H1 (cell line): ENCODE measurements at regions not wholly inside any gene's neighbourhood (a gene's known extent, or its start where the extent isn't known, plus 50 kb on each side); places are given as distances from the start of the nearest gene placed in this dataset.

Experiments
- CTCF ChIA-PET: fragments of 300-600 bp; sonication (Branson Sonifier 250); formaldehyde crosslinking; loops from one replicate; lab custom pipeline; 2021; ENCODE audit not compliant: partially characterized antibody; lab: Charles Lee
- POLR2A ChIA-PET: fragments of 300-600 bp; sonication (Branson Sonifier 250); formaldehyde crosslinking; loops from one replicate; lab custom pipeline; 2021; ENCODE audit warnings: inconsistent platforms; ENCODE audit not compliant: partially characterized antibody; lab: Charles Lee
- DNase-seq, 2 experiments: peaks; one replicate each; pipeline versions ENCODE4 v3.0.0 to v3.0.0-alpha.2; 2010 to 2022; ENCODE audit warnings: low spot score in 2 of 2, low read depth in 1 of 2, mixed read lengths in 1 of 2
- FAIRE-seq: peaks from 2 replicates; lab custom pipeline; 2011; peaks lifted over from hg19 to GRCh38; lab: Jason Lieb, UNC
- H2AFZ ChIP-seq: 2 replicates; pipeline ENCODE4 v1.8.1; 2012; ENCODE audit warnings: low read length, inconsistent platforms
- H2AK5ac ChIP-seq: 2 replicates; pipeline ENCODE4 v1.6.1; 2013; ENCODE audit warnings: low read depth, low read length
- H2BK120ac ChIP-seq: replicated peaks from 2 replicates; pipeline ENCODE3; 2013; ENCODE audit warnings: low read depth, low read length, inconsistent platforms
- H2BK12ac ChIP-seq: 2 replicates; pipeline ENCODE4 v1.6.1; 2013; ENCODE audit warnings: low read depth, low read length
- H2BK15ac ChIP-seq: 2 replicates; pipeline ENCODE4 v1.6.1; 2013; ENCODE audit warnings: low read length
- H2BK20ac ChIP-seq: 2 replicates; pipeline ENCODE4 v1.6.1; 2013; ENCODE audit warnings: low read length
- H2BK5ac ChIP-seq: 2 replicates; pipeline ENCODE4 v1.6.1; 2013; ENCODE audit warnings: low read depth, low read length
- H3K14ac ChIP-seq: 2 replicates; pipeline ENCODE4 v1.6.1; 2013; ENCODE audit warnings: inconsistent platforms; ENCODE audit not compliant: insufficient read length
- H3K18ac ChIP-seq: 2 replicates; pipeline ENCODE4 v1.6.1; 2013; ENCODE audit warnings: low read length; ENCODE audit errors: extremely low read depth
- H3K23ac ChIP-seq: 2 replicates; pipeline ENCODE4 v1.6.1; 2013; ENCODE audit warnings: inconsistent platforms; ENCODE audit not compliant: insufficient read length
- H3K23me2 ChIP-seq: 2 replicates; pipeline ENCODE4 v1.6.1; 2013; ENCODE audit warnings: low read depth, low read length
- H3K27ac ChIP-seq: 2 replicates; pipeline ENCODE4 v1.6.1; 2011; ENCODE audit warnings: low read depth, low read length, inconsistent platforms
- H3K27me3 ChIP-seq, 4 experiments: replicated peaks in 1 of 4; 1 replicate in 1 of 4; 2 replicates in 3 of 4; pipeline versions ENCODE4 v1.6.1 to v1.8.1; 2011 to 2013; ENCODE audit warnings: low read length in 3 of 4, mild to moderate bottlenecking in 3 of 4, inconsistent platforms in 2 of 4, mixed read lengths in 2 of 4, moderate library complexity in 1 of 4; ENCODE audit not compliant: control insufficient read depth in 3 of 4, insufficient read depth in 3 of 4; ENCODE audit errors: extremely low read depth in 1 of 4
- H3K36me3 ChIP-seq, 4 experiments: 2 replicates each; pipeline versions ENCODE4 v1.6.1 to v1.8.1; 2011 to 2013; ENCODE audit warnings: mild to moderate bottlenecking in 4 of 4, low read length in 3 of 4, moderate library complexity in 2 of 4, control low read depth in 1 of 4, inconsistent platforms in 1 of 4; ENCODE audit not compliant: insufficient read depth in 4 of 4, control insufficient read depth in 2 of 4
- H3K4ac ChIP-seq: replicated peaks from 2 replicates; pipeline ENCODE3; 2013; ENCODE audit warnings: low read length, low read depth, mixed read lengths, inconsistent platforms; ENCODE audit not compliant: insufficient read length
- H3K4me1 ChIP-seq, 4 experiments: replicated peaks in 1 of 4; 1 replicate in 1 of 4; 2 replicates in 3 of 4; pipeline versions ENCODE4 v1.6.1 to v1.8.1; 2011 to 2013; ENCODE audit warnings: low read length in 3 of 4, inconsistent platforms in 2 of 4, mixed read lengths in 1 of 4; ENCODE audit not compliant: insufficient read depth in 4 of 4, control insufficient read depth in 3 of 4
- H3K4me2 ChIP-seq, 2 experiments: 2 replicates each; pipeline versions ENCODE4 v1.6.1 to v1.8.1; 2011 to 2013; ENCODE audit warnings: low read depth in 2 of 2, low read length in 2 of 2, control low read depth in 1 of 2, inconsistent platforms in 1 of 2, mild to moderate bottlenecking in 1 of 2; ENCODE audit not compliant: insufficient read depth in 1 of 2
- H3K4me3 ChIP-seq, 4 experiments: fragments of 200-600, 300-600 bp in 1 of 4; sonication (generic), shearing (Covaris generic), sonication (Bioruptor Twin) in 1 of 4; 2 replicates each; pipeline versions ENCODE4 v1.5.1 to v1.8.1; 2011 to 2016; ENCODE audit warnings: low read length in 4 of 4, low read depth in 3 of 4, control low read depth in 2 of 4, inconsistent platforms in 2 of 4, mild to moderate bottlenecking in 2 of 4, mixed read lengths in 1 of 4, moderate library complexity in 1 of 4; ENCODE audit not compliant: insufficient read depth in 2 of 4; ENCODE audit errors: extremely low read depth in 1 of 4
- H3K56ac ChIP-seq: replicated peaks from 2 replicates; pipeline ENCODE3; 2013; ENCODE audit warnings: low read depth, mild to moderate bottlenecking, mixed read lengths, low read length, inconsistent platforms; ENCODE audit not compliant: insufficient read length
- H3K79me1 ChIP-seq: 2 replicates; pipeline ENCODE4 v1.6.1; 2013; ENCODE audit warnings: low read depth, low read length, control low read depth
- H3K79me2 ChIP-seq, 2 experiments: 2 replicates each; pipeline versions ENCODE4 v1.6.1 to v1.8.1; 2012 to 2013; ENCODE audit warnings: low read length in 2 of 2, mild to moderate bottlenecking in 2 of 2, inconsistent platforms in 1 of 2; ENCODE audit not compliant: insufficient read depth in 2 of 2, control insufficient read depth in 1 of 2
- H3K9ac ChIP-seq, 4 experiments: replicated peaks in 1 of 4; 1 replicate in 1 of 4; 2 replicates in 3 of 4; pipeline versions ENCODE4 v1.6.1 to v1.8.1; 2011 to 2013; ENCODE audit warnings: low read depth in 3 of 4, low read length in 3 of 4, control low read depth in 2 of 4, mild to moderate bottlenecking in 2 of 4, moderate library complexity in 2 of 4, inconsistent platforms in 1 of 4; ENCODE audit errors: extremely low read depth in 1 of 4
- H3K9me3 ChIP-seq, 2 experiments: 2 replicates each; pipeline versions ENCODE4 v1.6.1 to v1.8.1; 2012 to 2013; ENCODE audit warnings: mild to moderate bottlenecking in 2 of 2, moderate library complexity in 2 of 2, control low read depth in 1 of 2, inconsistent platforms in 1 of 2, low read depth in 1 of 2, low read length in 1 of 2, mixed read lengths in 1 of 2; ENCODE audit not compliant: insufficient read depth in 2 of 2
- H4K20me1 ChIP-seq, 2 experiments: replicated peaks in 1 of 2; 2 replicates each; pipeline versions ENCODE3 to v1.8.1; 2011 to 2013; ENCODE audit warnings: inconsistent platforms in 2 of 2, low read length in 2 of 2, mild to moderate bottlenecking in 1 of 2; ENCODE audit not compliant: insufficient read depth in 2 of 2, control insufficient read depth in 1 of 2
- H4K5ac ChIP-seq: 2 replicates; pipeline ENCODE4 v1.6.1; 2013; ENCODE audit warnings: low read length, low read depth, mixed read lengths, inconsistent platforms; ENCODE audit not compliant: insufficient read length
- H4K8ac ChIP-seq: 2 replicates; pipeline ENCODE4 v1.8.0; 2013; ENCODE audit warnings: mild to moderate bottlenecking, moderate library complexity, low read length, inconsistent platforms; ENCODE audit not compliant: insufficient read depth; ENCODE audit errors: extremely low read depth
- H4K91ac ChIP-seq: replicated peaks from 2 replicates; pipeline ENCODE3; 2013; ENCODE audit warnings: low read length, mixed read lengths, inconsistent platforms; ENCODE audit not compliant: insufficient read length
- CTCF ChIP-seq, 3 experiments: IDR thresholded peaks; 1 replicate in 2 of 3; 2 replicates in 1 of 3; pipeline versions ENCODE4 v1.5.1 to v1.6.1; 2011; ENCODE audit warnings: low read length in 3 of 3, mild to moderate bottlenecking in 3 of 3, inconsistent platforms in 2 of 3, low read depth in 1 of 3, moderate library complexity in 1 of 3; ENCODE audit not compliant: insufficient read depth in 1 of 3; ENCODE audit errors: control extremely low read depth in 1 of 3
- POLR2AphosphoS5 ChIP-seq: IDR thresholded peaks from 2 replicates; pipeline ENCODE4 v1.6.1; 2011; ENCODE audit warnings: low read depth, low read length
- RAD21 ChIP-seq, 2 experiments: IDR thresholded peaks in 1 of 2; conservative IDR thresholded peaks in 1 of 2; 2 replicates each; pipeline ENCODE4 v1.6.1; 2011; ENCODE audit warnings: low read depth in 2 of 2, low read length in 2 of 2, improper control_type of control experiment in 1 of 2, inconsistent platforms in 1 of 2, mild to moderate bottlenecking in 1 of 2, moderate library complexity in 1 of 2
- SIX5 ChIP-seq: IDR thresholded peaks from 2 replicates; pipeline ENCODE4 v1.6.1; 2011; ENCODE audit warnings: mild to moderate bottlenecking, low read depth, low read length
- WGBS, 2 experiments: shearing (Covaris generic) in 1 of 2; methylation state at CpG; one replicate each; pipeline versions ENCODE4 v1.1.6 to v1.1.7; 2013 to 2015; ENCODE audit warnings: low lambda C conversion rate in 2 of 2, mixed read lengths in 2 of 2, inconsistent platforms in 1 of 2, low coverage in 1 of 2, missing lambda C conversion rate in 1 of 2; ENCODE audit not compliant: insufficient replicate concordance in 2 of 2, insufficient coverage in 1 of 2, insufficient read length in 1 of 2; ENCODE audit errors: extremely low coverage in 1 of 2, missing lambda C conversion rate in 1 of 2; 5-methylcytosine and 5-hydroxymethylcytosine counted together

- H2AK5ac ChIP-seq, result no peak overlapping the region
- FAIRE-seq (peak; percentile 7), DNase-seq (no peak)
- H3K14ac ChIP-seq, result no peak overlapping the region
- no peak overlapping the region for H2BK5ac ChIP-seq
- H3K79me1 ChIP-seq, result no peaks in the 10 kb centered on the region
- no peak overlapping the region for H3K4me3 ChIP-seq
- no peak overlapping the region for H2BK12ac ChIP-seq
- H4K8ac ChIP-seq, result no peak overlapping the region
- H3K23ac ChIP-seq, result no peak overlapping the region
- H3K4me2 ChIP-seq, result no peak overlapping the region
- H3K23me2 ChIP-seq, result no peaks in the 10 kb centered on the region
- CTCF ChIA-PET, result interaction anchor here (0.6 to 2.8 kb wide), 27 partner anchors 8 to 1764 kb away, joined by 3 to 16 read pairs (median 4); no protein-coding TSS in a partner anchor
- H3K18ac ChIP-seq, result no peak overlapping the region
- H2BK120ac ChIP-seq, result no peak overlapping the region
- no peak overlapping the region for H3K4ac ChIP-seq
- no peak overlapping the region for H4K5ac ChIP-seq
- no peaks in the 10 kb centered on the region for H3K9me3 ChIP-seq
- TF ChIP-seq CTCF (IDR thresholded peaks at IDR 0.05; ENCODE audit: control extremely low read depth in 1 of 3, insufficient read depth in 1 of 3, low read depth in 1 of 3, low read length in 3 of 3) (peak in 2 of 3 experiments; percentile 33 to 47; a peak in 2 of 4 replicates), SIX5 (no peak), RAD21 (IDR thresholded peaks at IDR 0.05 in 1 of 2, conservative IDR thresholded peaks at IDR 0.05 in 1 of 2; ENCODE audit: low read depth in 2 of 2, low read length in 2 of 2) (peak; percentile 80 to 82), POLR2AphosphoS5 (no peak)
- no peak overlapping the region for H2AFZ ChIP-seq
- no peaks in the 10 kb centered on the region for H3K27me3 ChIP-seq
- POLR2A ChIA-PET, result no interaction called here
- H3K27ac ChIP-seq, result no peak overlapping the region
- H3K79me2 ChIP-seq, result no peaks in the 10 kb centered on the region
- H4K91ac ChIP-seq, result no peak overlapping the region
- H3K56ac ChIP-seq, result no peak overlapping the region
- H3K4me1 ChIP-seq, result no peaks in the 10 kb centered on the region
- H3K9ac ChIP-seq, result no peak overlapping the region
- H3K36me3 ChIP-seq, result no peaks in the 10 kb centered on the region
- no peaks in the 10 kb centered on the region for H4K20me1 ChIP-seq
- H2BK15ac ChIP-seq, result no peak overlapping the region
- WGBS, 2 experiments, result 18% methylated on average over 2 of the region's 2 CpGs; no CpG with 5 or more reads in 1 of the 2 experiments
- no peak overlapping the region for H2BK20ac ChIP-seq
These were observed 343.6 kb upstream of the SYT4 start for GRCh38 chr18:43620936-43621335.
